22Rv1 (cell line): ENCODE measurements at regions not wholly inside any gene's neighbourhood (a gene's known extent, or its start where the extent isn't known, plus 50 kb on each side); places are given as distances from the start of the nearest gene placed in this dataset.

Experiments used
- H3K27ac ChIP-seq: fragments of 450-650 bp; 2 replicates; pipeline ENCODE4 v1.5.1; 2017
- CTCF ChIP-seq: fragments of 450-650 bp; IDR thresholded peaks from 2 replicates; pipeline ENCODE4 v1.5.1; 2017; ENCODE audit warnings: mild to moderate bottlenecking
- ZFX ChIP-seq: fragments of 450-650 bp; IDR thresholded peaks from 2 replicates; pipeline ENCODE4 v1.6.1; 2017; ENCODE audit warnings: antibody characterized with exemption, borderline replicate concordance

GRCh38 chr9:38202336-38202938, 133.4 kb upstream of the SHB start:
- TF ChIP-seq ZFX (no peak), CTCF (no peak)
- H3K27ac ChIP-seq: no peak overlapping the region

DNA sequence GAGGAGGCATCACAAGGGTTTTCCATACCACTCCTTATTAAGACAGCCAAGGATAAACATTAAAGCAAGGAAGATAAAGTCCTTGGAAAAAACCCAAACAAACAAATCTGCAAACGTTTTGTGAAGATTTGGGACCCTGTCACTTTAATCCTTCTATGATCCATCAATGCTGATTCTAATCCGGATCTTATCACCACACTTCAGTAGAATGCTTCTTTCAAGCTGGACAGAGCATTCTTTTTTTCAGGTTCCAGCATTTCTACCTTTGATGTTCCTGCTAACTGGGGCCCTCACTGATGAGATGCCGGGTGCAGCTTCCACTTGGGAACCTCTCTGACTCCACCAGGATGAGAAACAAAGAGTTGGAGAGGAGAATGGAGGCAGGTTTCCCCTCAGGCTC, 132.8 kb upstream of the SHB start:
- no peak overlapping the region for H3K27ac ChIP-seq
- TF ChIP-seq CTCF (no peak), ZFX (no peak)

DNA sequence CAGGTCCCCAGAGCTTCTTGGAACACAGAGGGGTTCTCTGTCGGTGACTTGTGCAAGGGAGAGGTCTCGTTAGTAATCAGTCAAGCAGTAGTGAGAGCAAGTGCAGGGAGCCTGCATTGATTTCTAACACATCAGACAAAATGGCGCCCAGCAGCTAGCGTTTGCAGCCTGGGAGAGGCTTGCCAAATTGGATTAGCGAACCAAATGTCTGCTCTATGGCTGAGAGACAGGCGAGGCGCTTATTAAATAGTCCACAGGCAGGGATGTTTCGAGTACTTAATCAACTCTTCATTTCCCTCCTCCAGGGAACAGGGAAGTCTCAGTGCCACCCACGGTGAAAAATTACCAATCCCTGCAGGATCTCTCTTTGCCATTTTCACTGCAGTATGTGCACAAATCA, 131.4 kb upstream of the SHB start:
- H3K27ac ChIP-seq: no peak overlapping the region
- no peak for TF ChIP-seq ZFX
- no peak for TF ChIP-seq CTCF

DNA sequence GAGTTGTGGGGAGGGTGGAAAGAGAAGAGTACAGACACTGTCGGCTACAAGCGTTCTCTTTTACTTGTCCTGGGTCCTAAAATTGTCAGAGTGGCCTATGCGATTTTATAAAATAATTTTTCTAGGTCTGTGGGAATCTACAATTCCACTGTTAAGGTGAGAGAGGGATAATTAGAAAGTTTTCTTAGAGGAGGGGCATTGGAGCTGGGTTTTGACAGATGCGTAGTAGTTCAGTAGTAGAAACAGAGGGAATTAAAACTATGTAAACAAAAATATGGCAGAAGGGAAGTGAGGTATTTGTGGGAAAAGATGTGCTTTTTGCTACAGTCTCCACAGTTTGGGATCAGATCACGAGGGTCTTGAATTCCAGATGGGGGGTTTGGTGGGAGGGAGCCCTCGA, 129.1 kb upstream of the SHB start:
- no peak overlapping the region for H3K27ac ChIP-seq
- TF ChIP-seq CTCF (no peak), ZFX (no peak)

DNA sequence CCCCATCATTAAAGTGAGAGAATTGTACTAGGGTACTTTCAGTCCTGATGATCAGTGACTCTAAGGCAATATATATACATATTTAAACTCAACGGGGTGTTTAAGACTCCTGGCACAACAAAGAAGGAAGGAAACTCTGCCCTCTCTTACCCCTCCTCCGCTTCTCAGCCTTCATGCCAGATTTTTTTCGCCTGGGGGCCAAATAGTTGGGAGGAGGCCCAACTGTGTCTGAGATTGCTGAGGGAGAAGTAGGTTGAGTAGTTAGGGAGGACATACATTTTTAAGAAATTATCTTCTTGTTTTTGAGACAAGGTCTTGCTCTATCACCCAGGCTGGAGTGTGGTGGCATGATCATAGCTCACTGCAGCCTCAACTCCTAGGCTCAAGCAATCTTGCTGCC, 127.7 kb upstream of the SHB start:
- TF ChIP-seq ZFX: no peak
- no peak for TF ChIP-seq CTCF
- H3K27ac ChIP-seq: no peak overlapping the region

DNA sequence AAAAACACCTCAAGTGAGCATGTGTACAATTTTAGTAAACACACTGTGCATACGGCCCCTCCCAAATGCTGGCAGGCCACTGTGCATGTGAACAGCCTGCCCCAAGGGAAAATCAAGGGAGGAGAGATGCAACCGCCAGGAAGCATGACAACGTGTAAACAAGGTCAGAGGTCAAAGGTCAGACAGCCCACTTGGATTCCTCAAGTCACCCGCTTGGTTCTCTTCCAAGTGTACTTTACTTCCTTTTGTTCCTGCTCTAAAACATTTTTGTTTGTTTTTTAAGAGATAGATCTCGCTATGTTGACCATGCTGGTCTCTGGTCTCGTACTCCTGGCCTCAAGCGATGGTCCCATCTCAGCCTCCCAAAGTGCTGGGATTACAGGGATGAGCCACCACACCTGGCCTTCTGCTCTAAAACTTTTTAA, 126.7 kb upstream of the SHB start:
- H3K27ac ChIP-seq: peak overlapping the region; percentile 26; the same call in 1 of the 2 replicates
- TF ChIP-seq CTCF (no peak), ZFX (no peak)

GRCh38 chr9:38194870-38195269, 125.8 kb upstream of the SHB start:
- no peak overlapping the region for H3K27ac ChIP-seq
- TF ChIP-seq ZFX (no peak), CTCF (no peak)
